HS-5 (cell line): ENCODE measurements at regions not wholly inside any gene's neighbourhood (a gene's known extent, or its start where the extent isn't known, plus 50 kb on each side); places are given as distances from the start of the nearest gene placed in this dataset.

Source experiments
- DNase-seq: peaks from one replicate; pipeline ENCODE4 v3.0.0-alpha.2; 2012; ENCODE audit warnings: low read depth

- no peak for DNase-seq
Observed at GRCh38 chr14:95386536-95387095, 66.9 kb upstream of the CLMN start.

GRCh38 chr14:95385701-95386100 is 66.0 kb upstream of the CLMN start:
- DNase-seq = no peak

GRCh38 chr14:95382747-95383146 is 63.0 kb upstream of the CLMN start:
- DNase-seq = no peak

GRCh38 chr14:95381726-95382125 is 62.0 kb upstream of the CLMN start:
- DNase-seq = no peak

GRCh38 chr14:95380350-95381042 is 60.8 kb upstream of the CLMN start:
- no peak for DNase-seq

- no peak for DNase-seq
Observed at GRCh38 chr14:95379634-95380033, 59.9 kb upstream of the CLMN start.

- DNase-seq = no peak
Observed at GRCh38 chr14:95375539-95376109, 55.9 kb upstream of the CLMN start.

GRCh38 chr14:95374239-95374997 is 54.7 kb upstream of the CLMN start:
- DNase-seq = no peak

- no peak for DNase-seq
Observed at GRCh38 chr14:95370076-95370475, 50.4 kb upstream of the CLMN start.
